Left forelimb (tissue), 1 donor: ENCODE measurements at regions not wholly inside any gene's neighbourhood (a gene's known extent, or its start where the extent isn't known, plus 50 kb on each side); places are given as distances from the start of the nearest gene placed in this dataset.
A peak's percentile ranks its signal among the peaks of the same experiment; 100 is the strongest.

Experiments used
- DNase-seq: peaks from one replicate; pipeline ENCODE4 v3.0.0-alpha.2; 2018; ENCODE audit warnings: low spot score

GRCh38 chr16:66266436-66267291 lies 99.8 kb upstream of the CDH5 start:
- peak; percentile 92 for DNase-seq

GRCh38 chr16:66265556-66266141 lies 100.8 kb upstream of the CDH5 start:
- DNase-seq: peak; percentile 69

GRCh38 chr16:66265048-66265415 lies 101.5 kb upstream of the CDH5 start:
- no peak for DNase-seq

GRCh38 chr16:66264311-66265047 lies 102.0 kb upstream of the CDH5 start:
- DNase-seq: no peak

- no peak for DNase-seq
Measured at GRCh38 chr16:66263973-66264310, 102.5 kb upstream of the CDH5 start.

GRCh38 chr16:66263168-66263972 lies 103.1 kb upstream of the CDH5 start:
- no peak for DNase-seq

- peak; percentile 65 for DNase-seq
Measured at GRCh38 chr16:66262253-66263167, 104.0 kb upstream of the CDH5 start.

- DNase-seq: no peak
Measured at GRCh38 chr16:66261826-66262225, 104.7 kb upstream of the CDH5 start.

GRCh38 chr16:66260522-66261254 lies 105.8 kb upstream of the CDH5 start:
- DNase-seq: no peak

GRCh38 chr16:66258916-66259845 lies 107.3 kb upstream of the CDH5 start:
- DNase-seq: no peak

GRCh38 chr16:66256919-66257318 lies 109.6 kb upstream of the CDH5 start:
- peak; percentile 22 for DNase-seq

GRCh38 chr16:66255647-66256046 lies 110.8 kb upstream of the CDH5 start:
- DNase-seq: no peak

- DNase-seq: no peak
Measured at GRCh38 chr16:66254751-66255150, 111.7 kb upstream of the CDH5 start.

GRCh38 chr16:66254106-66254505 lies 112.4 kb upstream of the CDH5 start:
- no peak for DNase-seq

- no peak for DNase-seq
Measured at GRCh38 chr16:66251476-66252160, 114.9 kb upstream of the CDH5 start.

GRCh38 chr16:66250686-66251431 lies 115.6 kb upstream of the CDH5 start:
- no peak for DNase-seq

GRCh38 chr16:66247516-66248481 lies 118.7 kb upstream of the CDH5 start:
- DNase-seq: no peak
